Mesendoderm (in vitro differentiated cells): ENCODE measurements at regions not wholly inside any gene's neighbourhood (a gene's known extent, or its start where the extent isn't known, plus 50 kb on each side); places are given as distances from the start of the nearest gene placed in this dataset.

Experiments
- DNase-seq: peaks from one replicate; pipeline ENCODE4 v3.0.0; 2013
- H2AK5ac ChIP-seq: 2 replicates; pipeline ENCODE4 v1.6.1; 2013; ENCODE audit warnings: low read length, inconsistent platforms
- H2BK120ac ChIP-seq: 2 replicates; pipeline ENCODE4 v1.6.1; 2013; ENCODE audit warnings: low read depth, mild to moderate bottlenecking, low read length, moderate library complexity, mixed read lengths
- H2BK15ac ChIP-seq: replicated peaks from 2 replicates; pipeline ENCODE4 v1.6.1; 2013; ENCODE audit warnings: low read depth, mild to moderate bottlenecking, moderate library complexity
- H2BK5ac ChIP-seq: 2 replicates; pipeline ENCODE4 v1.6.1; 2013; ENCODE audit warnings: low read length, inconsistent platforms
- H3K18ac ChIP-seq: 2 replicates; pipeline ENCODE4 v1.6.1; 2013; ENCODE audit warnings: mild to moderate bottlenecking, low read length, mixed read lengths
- H3K23ac ChIP-seq: one replicate; pipeline ENCODE4 v1.6.1; 2013; ENCODE audit warnings: low read length
- H3K27ac ChIP-seq: 2 replicates; pipeline ENCODE4 v1.5.1; 2013; ENCODE audit warnings: low read depth, mild to moderate bottlenecking, inconsistent platforms, low read length, moderate library complexity
- H3K27me3 ChIP-seq: 2 replicates; pipeline ENCODE4 v1.6.1; 2013; ENCODE audit warnings: low read length, control low read depth, mild to moderate bottlenecking, inconsistent platforms; ENCODE audit not compliant: insufficient read depth, poor library complexity
- H3K36me3 ChIP-seq: 2 replicates; pipeline ENCODE4 v1.6.1; 2013; ENCODE audit warnings: low read length, inconsistent platforms; ENCODE audit not compliant: control insufficient read depth, insufficient read depth
- H3K4ac ChIP-seq: one replicate; pipeline ENCODE4 v1.6.1; 2013; ENCODE audit warnings: low read depth, mild to moderate bottlenecking, low read length, moderate library complexity
- H3K4me1 ChIP-seq: 2 replicates; pipeline ENCODE4 v1.6.1; 2013; ENCODE audit warnings: low read depth, low read length, inconsistent platforms; ENCODE audit not compliant: control insufficient read depth
- H3K4me2 ChIP-seq: 2 replicates; pipeline ENCODE4 v1.6.1; 2013; ENCODE audit warnings: low read length
- H3K4me3 ChIP-seq: 2 replicates; pipeline ENCODE4 v1.5.1; 2013; ENCODE audit warnings: mild to moderate bottlenecking, low read length
- H3K56ac ChIP-seq: one replicate; pipeline ENCODE4 v1.6.1; 2013; ENCODE audit warnings: low read length
- H3K79me1 ChIP-seq: 2 replicates; pipeline ENCODE4 v1.6.1; 2013; ENCODE audit warnings: low read length, inconsistent platforms
- H3K79me2 ChIP-seq: 2 replicates; pipeline ENCODE4 v1.6.1; 2013; ENCODE audit warnings: mild to moderate bottlenecking, low read length; ENCODE audit not compliant: control insufficient read depth, insufficient read depth
- H3K9ac ChIP-seq: 2 replicates; pipeline ENCODE4 v1.6.1; 2013; ENCODE audit warnings: low read length, inconsistent platforms
- H4K5ac ChIP-seq: one replicate; pipeline ENCODE4 v1.6.1; 2013; ENCODE audit warnings: low read length
- H4K8ac ChIP-seq: one replicate; pipeline ENCODE4 v1.6.1; 2013; ENCODE audit warnings: low read depth, mild to moderate bottlenecking, control low read depth, low read length, moderate library complexity
- WGBS: extraction: QIAGEN DNeasy Blood & Tissue Kit; methylation state at CpG from one replicate; pipeline ENCODE4 v1.1.7; 2013; ENCODE audit warnings: low lambda C conversion rate, missing lambda C conversion rate; ENCODE audit not compliant: insufficient coverage; ENCODE audit errors: extremely low coverage; 5-methylcytosine and 5-hydroxymethylcytosine counted together

DNA sequence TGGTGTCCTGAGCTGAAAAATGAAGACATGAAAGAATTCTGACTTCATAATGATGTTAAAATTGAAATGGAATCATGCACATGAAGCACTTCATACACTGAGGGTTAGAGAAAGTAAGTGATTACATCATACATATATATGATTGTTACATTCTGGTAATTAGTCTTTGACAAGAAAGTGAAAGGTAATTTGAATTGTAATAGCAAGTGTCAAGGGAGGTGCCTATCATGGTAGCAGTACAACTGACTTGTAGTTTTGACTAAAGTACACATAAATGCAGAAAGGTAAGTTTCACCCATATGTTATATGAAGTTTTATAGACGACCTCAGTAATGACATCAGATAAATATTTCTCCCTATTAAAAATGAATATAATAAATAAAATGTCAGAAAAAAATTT is 1325.0 kb upstream of the GOT2 start:
- Histone ChIP-seq H3K27ac (no peak overlapping the region), H3K79me2 (no peaks in the 10 kb centered on the region), H3K36me3 (no peaks in the 10 kb centered on the region), H3K18ac (no peak overlapping the region), H4K5ac (no peak overlapping the region), H3K4me3 (no peak overlapping the region), H2BK120ac (no peak overlapping the region), H3K4me1 (no peaks in the 10 kb centered on the region), H3K4me2 (no peak overlapping the region), H2BK5ac (no peak overlapping the region), H3K56ac (no peak overlapping the region), H3K79me1 (no peaks in the 10 kb centered on the region), H2AK5ac (no peak overlapping the region), H3K27me3 (no peaks in the 10 kb centered on the region), H2BK15ac (no peak overlapping the region), H4K8ac (no peak overlapping the region), H3K23ac (no peak overlapping the region), H3K4ac (no peak overlapping the region), H3K9ac (no peak overlapping the region)
- no CpG with 5 or more reads among the region's 1 CpG for WGBS
- no peak for DNase-seq

DNA sequence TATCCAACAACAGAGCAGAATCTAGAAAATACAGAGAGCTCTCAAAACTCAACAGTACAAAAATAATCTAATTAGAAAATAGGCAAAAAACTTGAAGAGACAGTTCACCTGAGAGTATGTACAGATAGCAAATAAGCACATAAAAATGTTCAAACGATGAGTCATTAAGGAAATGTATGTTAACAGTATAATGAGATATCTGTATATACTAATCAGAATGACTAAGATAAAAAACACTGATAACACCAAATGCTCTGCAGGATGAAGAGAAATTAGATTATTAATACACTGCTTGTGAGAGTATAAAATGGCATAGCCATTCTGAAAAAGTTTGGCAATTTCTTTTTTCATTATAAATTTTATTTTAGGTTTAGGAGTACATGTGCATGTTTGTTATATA is 1307.6 kb upstream of the GOT2 start:
- Histone ChIP-seq H3K27me3 (no peaks in the 10 kb centered on the region), H3K4me3 (no peak overlapping the region)
- WGBS: no CpG with 5 or more reads among the region's 1 CpG

DNA sequence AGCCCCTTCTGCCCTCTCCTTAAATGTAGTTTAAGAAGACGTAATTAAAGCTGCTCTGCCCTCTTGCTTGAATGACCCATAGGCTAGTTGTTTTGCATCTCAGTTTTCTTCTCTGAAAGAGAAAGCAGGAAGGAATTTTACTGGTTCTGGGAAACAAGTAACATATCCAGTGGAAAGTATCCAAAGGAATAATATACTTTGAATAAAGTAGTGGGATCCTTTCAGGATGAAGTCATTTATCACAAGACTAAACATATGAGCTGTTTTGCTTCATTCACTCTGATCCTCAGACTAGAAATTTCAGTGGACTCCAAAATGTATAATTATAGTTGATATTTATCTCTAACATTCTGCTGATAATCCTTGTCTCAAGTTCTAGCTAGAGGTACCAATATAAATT is 1297.6 kb upstream of the GOT2 start:
- Histone ChIP-seq H3K4me2 (no peak overlapping the region), H4K5ac (no peak overlapping the region), H3K27me3 (no peaks in the 10 kb centered on the region), H3K56ac (no peak overlapping the region), H3K4me1 (no peaks in the 10 kb centered on the region), H3K23ac (no peak overlapping the region), H3K79me2 (no peaks in the 10 kb centered on the region), H3K9ac (no peak overlapping the region), H3K27ac (no peak overlapping the region), H3K36me3 (no peaks in the 10 kb centered on the region), H3K4ac (no peak overlapping the region), H2AK5ac (no peak overlapping the region), H4K8ac (no peak overlapping the region), H2BK120ac (no peak overlapping the region), H3K79me1 (no peaks in the 10 kb centered on the region), H3K18ac (no peak overlapping the region), H3K4me3 (no peak overlapping the region), H2BK15ac (no peak overlapping the region), H2BK5ac (no peak overlapping the region)
- WGBS: no CpG with 5 or more reads among the region's 1 CpG
- no peak for DNase-seq

More for the DNA sequence above, 1307.6 kb upstream of the GOT2 start:
- H3K23ac ChIP-seq: no peak overlapping the region
- H2BK15ac ChIP-seq: no peak overlapping the region
- H4K8ac ChIP-seq: no peak overlapping the region
- H3K36me3 ChIP-seq: no peaks in the 10 kb centered on the region
- no peak overlapping the region for H2AK5ac ChIP-seq
- no peak overlapping the region for H3K4ac ChIP-seq
- H3K4me1 ChIP-seq: no peaks in the 10 kb centered on the region
- no peak for DNase-seq
- no peak overlapping the region for H4K5ac ChIP-seq
- H3K79me1 ChIP-seq: no peaks in the 10 kb centered on the region
- H3K27ac ChIP-seq: no peak overlapping the region
- H3K4me2 ChIP-seq: no peak overlapping the region
- no peak overlapping the region for H3K18ac ChIP-seq
- H3K79me2 ChIP-seq: no peaks in the 10 kb centered on the region
- no peak overlapping the region for H2BK5ac ChIP-seq
- H3K9ac ChIP-seq: no peak overlapping the region
- no peak overlapping the region for H2BK120ac ChIP-seq
- no peak overlapping the region for H3K56ac ChIP-seq

DNA sequence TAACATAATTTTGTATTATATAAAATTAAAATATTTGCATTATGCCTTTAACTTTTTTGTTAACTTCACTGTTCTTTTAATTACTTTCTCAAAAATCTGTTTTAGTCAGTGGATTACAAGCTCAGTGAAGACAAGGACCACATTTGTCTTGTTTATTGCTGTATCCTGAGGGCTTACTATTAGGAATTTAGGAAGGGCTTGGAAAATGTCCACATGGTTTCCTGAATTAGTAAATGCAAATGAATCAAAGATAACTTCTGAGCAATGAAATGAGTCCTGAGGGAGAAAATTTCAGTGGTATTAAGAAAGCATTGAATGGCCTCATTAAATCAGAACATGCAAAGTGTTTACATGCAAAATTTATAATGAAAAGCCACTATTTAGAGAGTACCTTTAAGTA is 1293.2 kb upstream of the GOT2 start:
- Histone ChIP-seq H2AK5ac (no peak overlapping the region), H3K27me3 (no peaks in the 10 kb centered on the region)

DNA sequence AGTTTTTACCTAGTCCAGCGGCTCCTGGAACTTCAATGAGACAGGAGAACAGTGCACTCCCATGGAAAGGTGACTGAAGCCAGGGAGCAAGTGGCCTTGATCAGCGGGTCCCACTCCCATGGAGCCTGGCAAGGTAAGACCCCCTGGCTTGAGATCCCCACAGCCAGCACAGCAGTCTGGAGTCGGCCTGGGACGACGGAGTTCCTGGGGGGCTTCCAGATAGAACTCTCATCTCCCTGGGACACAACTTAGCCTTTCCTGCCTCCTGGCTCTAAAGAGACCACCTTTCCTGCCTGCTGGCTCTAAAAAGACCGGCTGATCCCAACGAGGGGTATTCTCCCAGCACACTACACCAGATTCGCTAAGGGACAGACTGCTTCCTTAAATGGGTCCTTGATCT is 1279.0 kb upstream of the GOT2 start:
- Histone ChIP-seq H3K79me1 (no peaks in the 10 kb centered on the region), H3K9ac (no peak overlapping the region), H2BK5ac (no peak overlapping the region), H3K27ac (no peak overlapping the region), H2AK5ac (no peak overlapping the region), H3K4ac (no peak overlapping the region), H3K18ac (no peak overlapping the region), H3K79me2 (no peaks in the 10 kb centered on the region), H3K23ac (no peak overlapping the region), H3K4me3 (no peak overlapping the region), H3K56ac (no peak overlapping the region), H3K4me2 (no peak overlapping the region), H2BK15ac (no peak overlapping the region), H3K36me3 (no peaks in the 10 kb centered on the region), H4K5ac (no peak overlapping the region), H3K27me3 (no peaks in the 10 kb centered on the region), H2BK120ac (no peak overlapping the region), H3K4me1 (no peaks in the 10 kb centered on the region), H4K8ac (no peak overlapping the region)
- no peak for DNase-seq
- WGBS: no CpG with 5 or more reads among the region's 8 CpGs

More for the DNA sequence above, 1293.2 kb upstream of the GOT2 start:
- Histone ChIP-seq H3K4me1 (no peaks in the 10 kb centered on the region), H2BK5ac (no peak overlapping the region), H3K4me2 (no peak overlapping the region), H3K18ac (no peak overlapping the region), H3K27ac (no peak overlapping the region), H3K9ac (no peak overlapping the region), H2BK120ac (no peak overlapping the region), H2BK15ac (no peak overlapping the region), H3K4me3 (no peak overlapping the region), H3K79me1 (no peaks in the 10 kb centered on the region), H4K5ac (no peak overlapping the region), H3K56ac (no peak overlapping the region), H3K4ac (no peak overlapping the region), H3K79me2 (no peaks in the 10 kb centered on the region), H3K23ac (no peak overlapping the region), H3K36me3 (no peaks in the 10 kb centered on the region), H4K8ac (no peak overlapping the region)
- no peak for DNase-seq

DNA sequence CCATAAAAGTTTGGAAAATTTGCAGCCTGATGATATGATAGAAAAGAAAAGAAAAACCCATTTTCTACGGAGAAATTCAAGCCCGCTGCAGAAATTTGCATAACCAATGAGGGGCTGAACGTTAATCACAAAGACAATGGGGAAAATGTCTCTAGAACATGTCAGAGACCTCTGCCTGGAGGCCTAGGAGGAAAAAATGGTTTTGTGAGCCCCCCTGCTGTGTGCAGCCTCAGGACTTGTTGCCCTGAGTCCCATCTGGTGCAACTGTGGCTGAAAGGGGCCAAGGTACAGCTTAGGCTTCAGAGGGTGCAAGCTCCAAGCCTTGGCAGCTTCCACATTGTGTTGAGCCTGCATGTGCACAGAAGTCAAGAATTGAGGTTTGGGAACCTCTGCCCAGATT is 1267.4 kb upstream of the GOT2 start:
- no peak overlapping the region for H3K4me3 ChIP-seq
- no peak overlapping the region for H4K8ac ChIP-seq
- H3K27ac ChIP-seq: no peak overlapping the region
- H3K36me3 ChIP-seq: no peaks in the 10 kb centered on the region
- H3K18ac ChIP-seq: no peak overlapping the region
- H2AK5ac ChIP-seq: no peak overlapping the region
- no peaks in the 10 kb centered on the region for H3K79me2 ChIP-seq
- H3K56ac ChIP-seq: no peak overlapping the region
- H3K4me2 ChIP-seq: no peak overlapping the region
- DNase-seq: no peak
- no peak overlapping the region for H2BK5ac ChIP-seq
- no peak overlapping the region for H2BK120ac ChIP-seq
- no peak overlapping the region for H3K4ac ChIP-seq
- no peak overlapping the region for H4K5ac ChIP-seq
- H3K9ac ChIP-seq: no peak overlapping the region
- H3K23ac ChIP-seq: no peak overlapping the region
- no peaks in the 10 kb centered on the region for H3K27me3 ChIP-seq
- H3K79me1 ChIP-seq: no peaks in the 10 kb centered on the region
- H2BK15ac ChIP-seq: no peak overlapping the region
- no CpG with 5 or more reads among the region's 3 CpGs for WGBS
- no peaks in the 10 kb centered on the region for H3K4me1 ChIP-seq
